ENCODE measurements at regions not wholly inside any gene's neighbourhood (a gene's known extent, or its start where the extent isn't known, plus 50 kb on each side); places are given as distances from the start of the nearest gene placed in this dataset.

DNA sequence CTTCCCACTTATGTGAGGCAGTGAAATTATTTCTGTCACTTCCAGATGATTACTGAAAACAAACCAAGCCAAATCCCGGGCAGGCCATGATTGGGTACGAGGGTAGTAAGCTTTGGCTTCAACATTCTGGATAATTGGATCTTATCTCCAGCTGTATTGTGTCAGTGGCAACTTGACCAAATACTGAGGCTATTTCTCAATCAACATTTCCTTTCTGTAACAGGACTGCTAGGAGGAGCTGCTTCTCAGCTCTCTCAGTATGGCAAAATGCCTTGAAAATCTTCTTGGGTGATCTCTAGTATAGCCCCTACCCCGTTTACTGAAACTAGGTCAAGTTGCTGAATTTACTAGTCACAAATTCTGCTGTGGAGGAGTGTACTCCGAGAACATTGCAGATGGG lies 169.3 kb upstream of the FRMPD4 start:
- no peaks in the 10 kb centered on the region for H3K36me3 ChIP-seq (ENCODE audit: control insufficient read depth in 4 of 4, insufficient read depth in 3 of 4, low read depth in 1 of 4, low read length in 3 of 4)
- H3K4me1 ChIP-seq (ENCODE audit: control insufficient read depth in 4 of 4, insufficient read depth in 4 of 4, low read length in 3 of 4), result no peaks in the 10 kb centered on the region
- H3K27me3 ChIP-seq (ENCODE audit: control insufficient read depth in 4 of 4, insufficient read depth in 4 of 4, low read length in 3 of 4), result no peaks in the 10 kb centered on the region
- no peaks in the 10 kb centered on the region for H3K9me3 ChIP-seq (ENCODE audit: control insufficient read depth in 4 of 4, low read length in 3 of 4)
- no peak for DNase-seq (ENCODE audit: low spot score)
- H3K4me3 ChIP-seq (ENCODE audit: low read depth in 1 of 3, low read length in 3 of 3), result no peak overlapping the region
- WGBS, result 52% methylated on average over 4 of the region's 4 CpGs
- H3K27ac ChIP-seq (ENCODE audit: low read depth in 1 of 2, low read length in 2 of 2), result no peak overlapping the region
- no peak overlapping the region for H3K9ac ChIP-seq (ENCODE audit: low read depth in 1 of 2, low read length in 2 of 2)
- no peak for TF ChIP-seq TAF1 (conservative IDR thresholded peaks at IDR 0.05)
- TF ChIP-seq NR2F2 (IDR thresholded peaks at IDR 0.05), result no peak
- no peak for TF ChIP-seq GABPA (IDR thresholded peaks at IDR 0.05 in 1 of 2, conservative IDR thresholded peaks at IDR 0.05 in 1 of 2)
- TF ChIP-seq, protein P1, sequence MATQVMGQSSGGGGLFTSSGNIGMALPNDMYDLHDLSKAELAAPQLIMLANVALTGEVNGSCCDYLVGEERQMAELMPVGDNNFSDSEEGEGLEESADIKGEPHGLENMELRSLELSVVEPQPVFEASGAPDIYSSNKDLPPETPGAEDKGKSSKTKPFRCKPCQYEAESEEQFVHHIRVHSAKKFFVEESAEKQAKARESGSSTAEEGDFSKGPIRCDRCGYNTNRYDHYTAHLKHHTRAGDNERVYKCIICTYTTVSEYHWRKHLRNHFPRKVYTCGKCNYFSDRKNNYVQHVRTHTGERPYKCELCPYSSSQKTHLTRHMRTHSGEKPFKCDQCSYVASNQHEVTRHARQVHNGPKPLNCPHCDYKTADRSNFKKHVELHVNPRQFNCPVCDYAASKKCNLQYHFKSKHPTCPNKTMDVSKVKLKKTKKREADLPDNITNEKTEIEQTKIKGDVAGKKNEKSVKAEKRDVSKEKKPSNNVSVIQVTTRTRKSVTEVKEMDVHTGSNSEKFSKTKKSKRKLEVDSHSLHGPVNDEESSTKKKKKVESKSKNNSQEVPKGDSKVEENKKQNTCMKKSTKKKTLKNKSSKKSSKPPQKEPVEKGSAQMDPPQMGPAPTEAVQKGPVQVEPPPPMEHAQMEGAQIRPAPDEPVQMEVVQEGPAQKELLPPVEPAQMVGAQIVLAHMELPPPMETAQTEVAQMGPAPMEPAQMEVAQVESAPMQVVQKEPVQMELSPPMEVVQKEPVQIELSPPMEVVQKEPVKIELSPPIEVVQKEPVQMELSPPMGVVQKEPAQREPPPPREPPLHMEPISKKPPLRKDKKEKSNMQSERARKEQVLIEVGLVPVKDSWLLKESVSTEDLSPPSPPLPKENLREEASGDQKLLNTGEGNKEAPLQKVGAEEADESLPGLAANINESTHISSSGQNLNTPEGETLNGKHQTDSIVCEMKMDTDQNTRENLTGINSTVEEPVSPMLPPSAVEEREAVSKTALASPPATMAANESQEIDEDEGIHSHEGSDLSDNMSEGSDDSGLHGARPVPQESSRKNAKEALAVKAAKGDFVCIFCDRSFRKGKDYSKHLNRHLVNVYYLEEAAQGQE (IDR thresholded peaks at IDR 0.05), result no peak
- no peak for TF ChIP-seq YY1 (IDR thresholded peaks at IDR 0.05)
- TF ChIP-seq RAD21 (IDR thresholded peaks at IDR 0.05), result no peak
- TF ChIP-seq EGR1 (IDR thresholded peaks at IDR 0.05; ENCODE audit: low read depth in 2 of 2), result no peak
- TF ChIP-seq SP1 (IDR thresholded peaks at IDR 0.05), result no peak
- TF ChIP-seq HNF4A (conservative IDR thresholded peaks at IDR 0.05), result no peak
- TF ChIP-seq, protein P2, sequence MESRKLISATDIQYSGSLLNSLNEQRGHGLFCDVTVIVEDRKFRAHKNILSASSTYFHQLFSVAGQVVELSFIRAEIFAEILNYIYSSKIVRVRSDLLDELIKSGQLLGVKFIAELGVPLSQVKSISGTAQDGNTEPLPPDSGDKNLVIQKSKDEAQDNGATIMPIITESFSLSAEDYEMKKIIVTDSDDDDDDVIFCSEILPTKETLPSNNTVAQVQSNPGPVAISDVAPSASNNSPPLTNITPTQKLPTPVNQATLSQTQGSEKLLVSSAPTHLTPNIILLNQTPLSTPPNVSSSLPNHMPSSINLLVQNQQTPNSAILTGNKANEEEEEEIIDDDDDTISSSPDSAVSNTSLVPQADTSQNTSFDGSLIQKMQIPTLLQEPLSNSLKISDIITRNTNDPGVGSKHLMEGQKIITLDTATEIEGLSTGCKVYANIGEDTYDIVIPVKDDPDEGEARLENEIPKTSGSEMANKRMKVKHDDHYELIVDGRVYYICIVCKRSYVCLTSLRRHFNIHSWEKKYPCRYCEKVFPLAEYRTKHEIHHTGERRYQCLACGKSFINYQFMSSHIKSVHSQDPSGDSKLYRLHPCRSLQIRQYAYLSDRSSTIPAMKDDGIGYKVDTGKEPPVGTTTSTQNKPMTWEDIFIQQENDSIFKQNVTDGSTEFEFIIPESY (IDR thresholded peaks at IDR 0.05), result no peak
- TF ChIP-seq FOXA1 (IDR thresholded peaks at IDR 0.05), result no peak
- no peak for TF ChIP-seq FOXA2 (IDR thresholded peaks at IDR 0.05)
- TF ChIP-seq, protein P3, sequence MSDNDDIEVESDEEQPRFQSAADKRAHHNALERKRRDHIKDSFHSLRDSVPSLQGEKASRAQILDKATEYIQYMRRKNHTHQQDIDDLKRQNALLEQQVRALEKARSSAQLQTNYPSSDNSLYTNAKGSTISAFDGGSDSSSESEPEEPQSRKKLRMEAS (IDR thresholded peaks at IDR 0.05), result no peak
- no peak for TF ChIP-seq RXRA (IDR thresholded peaks at IDR 0.05)
- TF ChIP-seq HNF4G (IDR thresholded peaks at IDR 0.05), result no peak
- TF ChIP-seq, protein P4, sequence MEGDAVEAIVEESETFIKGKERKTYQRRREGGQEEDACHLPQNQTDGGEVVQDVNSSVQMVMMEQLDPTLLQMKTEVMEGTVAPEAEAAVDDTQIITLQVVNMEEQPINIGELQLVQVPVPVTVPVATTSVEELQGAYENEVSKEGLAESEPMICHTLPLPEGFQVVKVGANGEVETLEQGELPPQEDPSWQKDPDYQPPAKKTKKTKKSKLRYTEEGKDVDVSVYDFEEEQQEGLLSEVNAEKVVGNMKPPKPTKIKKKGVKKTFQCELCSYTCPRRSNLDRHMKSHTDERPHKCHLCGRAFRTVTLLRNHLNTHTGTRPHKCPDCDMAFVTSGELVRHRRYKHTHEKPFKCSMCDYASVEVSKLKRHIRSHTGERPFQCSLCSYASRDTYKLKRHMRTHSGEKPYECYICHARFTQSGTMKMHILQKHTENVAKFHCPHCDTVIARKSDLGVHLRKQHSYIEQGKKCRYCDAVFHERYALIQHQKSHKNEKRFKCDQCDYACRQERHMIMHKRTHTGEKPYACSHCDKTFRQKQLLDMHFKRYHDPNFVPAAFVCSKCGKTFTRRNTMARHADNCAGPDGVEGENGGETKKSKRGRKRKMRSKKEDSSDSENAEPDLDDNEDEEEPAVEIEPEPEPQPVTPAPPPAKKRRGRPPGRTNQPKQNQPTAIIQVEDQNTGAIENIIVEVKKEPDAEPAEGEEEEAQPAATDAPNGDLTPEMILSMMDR (IDR thresholded peaks at IDR 0.05; ENCODE audit: low read depth, low read length, missing input control), result no peak
